Esophagus squamous epithelium (tissue), 5 donors: ENCODE measurements at regions not wholly inside any gene's neighbourhood (a gene's known extent, or its start where the extent isn't known, plus 50 kb on each side); places are given as distances from the start of the nearest gene placed in this dataset.

Experiments
- DNase-seq: peaks from one replicate; lab custom pipeline; 2025; lab: John Stamatoyannopoulos, UW
- H3K27ac ChIP-seq, 4 donors: fragments of 200-600 bp; sonication (generic); one replicate each; pipeline ENCODE4 v1.5.1; 2016 to 2019; ENCODE audit warnings: mild to moderate bottlenecking in 1 of 4
- H3K27me3 ChIP-seq, 4 donors: fragments of 200-600 bp; sonication (generic); 1 replicate in 3 of 4; 2 replicates in 1 of 4; pipeline versions ENCODE4 v1.5.1 to v1.6.0; 2017 to 2021; ENCODE audit warnings: antibody characterized with exemption in 1 of 4
- H3K36me3 ChIP-seq, 3 donors: fragments of 200-600 bp; sonication (generic); one replicate each; pipeline ENCODE4 v1.5.1; 2016 to 2019
- H3K4me1 ChIP-seq, 3 donors: fragments of 200-600 bp; sonication (generic); one replicate each; pipeline ENCODE4 v1.5.1; 2017 to 2019
- H3K4me3 ChIP-seq, 4 donors: fragments of 200-600 bp; sonication (generic); 1 replicate in 3 of 4; 2 replicates in 1 of 4; pipeline ENCODE4 v1.5.1; 2016 to 2019; ENCODE audit warnings: mild to moderate bottlenecking in 2 of 4, moderate library complexity in 1 of 4
- H3K9me3 ChIP-seq, 3 donors: fragments of 200-600 bp; sonication (generic); one replicate each; pipeline ENCODE4 v1.5.1; 2016 to 2019
- CTCF ChIP-seq, 6 experiments: fragments of 450-650 bp in 4 of 6; fragments of 200-600 bp in 2 of 6; sonication (generic) in 2 of 6; IDR thresholded peaks; one replicate each; pipeline ENCODE4 v1.5.1; 2016 to 2019; ENCODE audit warnings: antibody characterized with exemption in 6 of 6, mild to moderate bottlenecking in 4 of 6, moderate library complexity in 4 of 6
- POLR2A ChIP-seq, 4 donors: fragments of 450-650 bp; IDR thresholded peaks; one replicate each; pipeline ENCODE4 v1.6.1; 2017; ENCODE audit warnings: antibody characterized with exemption in 4 of 4, mild to moderate bottlenecking in 4 of 4, moderate library complexity in 3 of 4
- WGBS, 2 donors: methylation state at CpG; one replicate each; pipeline ENCODE4 v1.1.5; 2018; 5-methylcytosine and 5-hydroxymethylcytosine counted together
- intact Hi-C: fragments of 100-400 bp; cut with DNase I; formaldehyde crosslinking; loops from one replicate; pipeline ENCODE4 v1.15.0; 2022
- donor health status: DM: yes; HTN: yes; CAD: no.

GRCh38 chr10:105549731-105550130 is 908.6 kb downstream of the SORCS3 start:
- no peak for TF ChIP-seq POLR2A (IDR thresholded peaks at IDR 0.05)
- TF ChIP-seq CTCF (IDR thresholded peaks at IDR 0.05), result no peak
- no peaks in the 10 kb centered on the region for H3K4me1 ChIP-seq
- H3K4me3 ChIP-seq, result no peak overlapping the region
- intact Hi-C loops, result no loop called here
- no peak for DNase-seq
- no peaks in the 10 kb centered on the region for H3K27me3 ChIP-seq
- no peaks in the 10 kb centered on the region for H3K36me3 ChIP-seq
- no peak overlapping the region for H3K27ac ChIP-seq
- WGBS, 2 donors, result 75 to 80% methylated on average over 1 of the region's 1 CpG
- H3K9me3 ChIP-seq, result no peaks in the 10 kb centered on the region

GRCh38 chr10:105545101-105545500 is 904.0 kb downstream of the SORCS3 start:
- H3K9me3 ChIP-seq, result no peaks in the 10 kb centered on the region

GRCh38 chr10:105540381-105540780 is 899.3 kb downstream of the SORCS3 start:
- DNase-seq, result no peak
- H3K27me3 ChIP-seq, result no peaks in the 10 kb centered on the region
- intact Hi-C loops, result no loop called here
- H3K4me3 ChIP-seq, result no peak overlapping the region
- WGBS, 2 donors, result 31 to 32% methylated on average over 2 of the region's 2 CpGs
- H3K36me3 ChIP-seq, result no peaks in the 10 kb centered on the region
- no peaks in the 10 kb centered on the region for H3K9me3 ChIP-seq
- H3K4me1 ChIP-seq, result no peaks in the 10 kb centered on the region
- no peak overlapping the region for H3K27ac ChIP-seq
- TF ChIP-seq CTCF (IDR thresholded peaks at IDR 0.05) (no peak), POLR2A (IDR thresholded peaks at IDR 0.05) (no peak)

More at GRCh38 chr10:105545101-105545500, 904.0 kb downstream of the SORCS3 start:
- Histone ChIP-seq H3K4me3 (no peak overlapping the region), H3K4me1 (no peaks in the 10 kb centered on the region), H3K36me3 (no peaks in the 10 kb centered on the region), H3K27ac (no peak overlapping the region), H3K27me3 (no peaks in the 10 kb centered on the region)
- intact Hi-C loops, result no loop called here
- DNase-seq, result no peak
- TF ChIP-seq CTCF (IDR thresholded peaks at IDR 0.05), result no peak
- TF ChIP-seq POLR2A (IDR thresholded peaks at IDR 0.05), result no peak

GRCh38 chr10:105538874-105539273 is 897.8 kb downstream of the SORCS3 start:
- no peaks in the 10 kb centered on the region for H3K36me3 ChIP-seq
- H3K4me3 ChIP-seq, result no peak overlapping the region
- no peaks in the 10 kb centered on the region for H3K4me1 ChIP-seq
- no peak for TF ChIP-seq CTCF (IDR thresholded peaks at IDR 0.05)
- no peak for TF ChIP-seq POLR2A (IDR thresholded peaks at IDR 0.05)
- H3K27me3 ChIP-seq, result no peaks in the 10 kb centered on the region
- WGBS, 2 donors, result 10 to 32% methylated on average over 4 of the region's 4 CpGs
- no peaks in the 10 kb centered on the region for H3K9me3 ChIP-seq
- DNase-seq, result no peak
- intact Hi-C loops, result no loop called here
- no peak overlapping the region for H3K27ac ChIP-seq

GRCh38 chr10:105535478-105535877 is 894.4 kb downstream of the SORCS3 start:
- no peak for TF ChIP-seq POLR2A (IDR thresholded peaks at IDR 0.05)
- TF ChIP-seq CTCF (IDR thresholded peaks at IDR 0.05), result no peak
- H3K9me3 ChIP-seq, result peaks cover 0 to 3% (median 0%) of the 10 kb centered on the region in 3 donors
- H3K4me3 ChIP-seq, result no peak overlapping the region
- no peak overlapping the region for H3K27ac ChIP-seq
- no peaks in the 10 kb centered on the region for H3K36me3 ChIP-seq
- no peaks in the 10 kb centered on the region for H3K4me1 ChIP-seq
- no peak for DNase-seq
- intact Hi-C loops, result no loop called here
- WGBS, 2 donors, result 80 to 83% methylated on average over 3 of the region's 3 CpGs
- H3K27me3 ChIP-seq, result no peaks in the 10 kb centered on the region
